ENCODE measurements at regions not wholly inside any gene's neighbourhood (a gene's known extent, or its start where the extent isn't known, plus 50 kb on each side); places are given as distances from the start of the nearest gene placed in this dataset.

- CTCF ChIA-PET: interaction anchor here (0.6 kb wide), 1 partner anchor 894 kb away, joined by 5 read pairs; no protein-coding TSS in a partner anchor
These were observed 78.9 kb upstream of the THY1 start for GRCh38 chr11:119501777-119502405.

GRCh38 chr11:119497717-119498116 is 74.7 kb upstream of the THY1 start:
- CTCF ChIA-PET: no interaction called here

More at GRCh38 chr11:119501777-119502405, 78.9 kb upstream of the THY1 start:
- POLR2A ChIA-PET: no interaction called here

DNA sequence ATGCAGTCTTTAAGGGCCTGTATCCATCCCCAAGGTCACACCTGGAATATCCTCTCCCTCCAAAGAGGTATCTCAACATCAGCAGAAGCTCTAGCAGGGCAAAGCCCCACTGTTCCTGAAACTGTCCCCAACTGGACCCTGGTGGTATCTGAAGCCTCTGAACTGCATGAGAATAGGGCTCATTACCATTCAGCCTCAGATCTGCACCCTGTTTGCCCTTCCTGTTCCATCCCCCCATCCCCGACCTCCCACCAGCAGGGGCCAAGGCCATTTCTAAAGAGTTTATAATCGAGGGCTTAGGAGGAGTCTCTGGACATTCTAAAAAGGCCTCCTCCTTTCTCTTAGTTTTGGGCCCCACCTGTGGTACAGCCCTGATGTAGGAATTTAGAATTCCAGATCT is 74.0 kb upstream of the THY1 start:
- ChIA-PET POLR2A (no interaction called here), CTCF (no interaction called here)

More at GRCh38 chr11:119497717-119498116, 74.7 kb upstream of the THY1 start:
- POLR2A ChIA-PET: no interaction called here

DNA sequence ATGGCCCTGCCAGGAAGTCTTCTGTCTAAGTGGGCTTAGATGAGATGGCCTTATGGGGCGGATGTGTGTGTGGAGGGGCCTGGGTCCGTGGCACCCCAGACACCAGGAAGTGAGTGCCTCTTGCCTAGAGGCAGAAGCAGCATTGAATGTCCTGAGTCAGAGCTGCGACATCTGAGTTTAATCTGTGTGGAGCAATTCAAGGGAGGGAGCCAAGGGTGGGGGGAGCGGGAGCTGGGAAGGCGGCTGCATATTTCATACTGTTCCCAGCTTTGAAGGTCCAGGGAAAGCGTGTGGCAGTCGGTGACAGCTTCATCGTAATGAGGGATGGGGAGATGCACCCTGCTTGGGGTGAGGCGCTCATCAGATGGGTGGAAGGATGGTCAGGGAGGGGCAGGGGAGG is 73.5 kb upstream of the THY1 start:
- POLR2A ChIA-PET: no interaction called here
- CTCF ChIA-PET: no interaction called here

DNA sequence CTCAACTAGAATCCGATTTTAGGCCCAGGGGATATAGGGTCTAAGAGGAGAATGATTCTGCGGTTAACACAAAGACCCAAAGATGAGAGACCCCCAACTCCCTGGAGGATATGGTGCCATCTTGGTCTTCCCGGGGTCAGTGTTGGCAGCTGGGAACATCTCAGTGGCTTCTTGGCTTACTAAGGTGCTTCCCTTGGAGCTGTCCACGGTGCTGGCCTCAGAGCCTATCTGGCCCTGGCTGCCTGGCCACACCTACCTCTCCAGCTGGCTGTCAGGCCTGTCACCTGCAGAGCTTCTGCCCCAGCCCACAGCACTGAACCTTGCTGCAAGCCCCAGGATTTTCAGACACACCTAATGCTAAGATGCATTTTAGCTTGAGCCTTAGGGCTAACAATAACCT is 70.7 kb upstream of the THY1 start:
- POLR2A ChIA-PET: no interaction called here
- CTCF ChIA-PET: interaction anchor here (0.8 to 0.9 kb wide), 2 partner anchors 19 to 615 kb away, joined by 3 read pairs; no protein-coding TSS in a partner anchor

- POLR2A ChIA-PET: no interaction called here
These were observed 69.0 kb upstream of the THY1 start for GRCh38 chr11:119491753-119492510.

GRCh38 chr11:119490253-119491006 is 67.5 kb upstream of the THY1 start:
- POLR2A ChIA-PET: no interaction called here
- CTCF ChIA-PET: no interaction called here

More at GRCh38 chr11:119491753-119492510, 69.0 kb upstream of the THY1 start:
- CTCF ChIA-PET: no interaction called here

- POLR2A ChIA-PET: no interaction called here
- CTCF ChIA-PET: no interaction called here
These were observed 66.1 kb upstream of the THY1 start for GRCh38 chr11:119489087-119489486.

DNA sequence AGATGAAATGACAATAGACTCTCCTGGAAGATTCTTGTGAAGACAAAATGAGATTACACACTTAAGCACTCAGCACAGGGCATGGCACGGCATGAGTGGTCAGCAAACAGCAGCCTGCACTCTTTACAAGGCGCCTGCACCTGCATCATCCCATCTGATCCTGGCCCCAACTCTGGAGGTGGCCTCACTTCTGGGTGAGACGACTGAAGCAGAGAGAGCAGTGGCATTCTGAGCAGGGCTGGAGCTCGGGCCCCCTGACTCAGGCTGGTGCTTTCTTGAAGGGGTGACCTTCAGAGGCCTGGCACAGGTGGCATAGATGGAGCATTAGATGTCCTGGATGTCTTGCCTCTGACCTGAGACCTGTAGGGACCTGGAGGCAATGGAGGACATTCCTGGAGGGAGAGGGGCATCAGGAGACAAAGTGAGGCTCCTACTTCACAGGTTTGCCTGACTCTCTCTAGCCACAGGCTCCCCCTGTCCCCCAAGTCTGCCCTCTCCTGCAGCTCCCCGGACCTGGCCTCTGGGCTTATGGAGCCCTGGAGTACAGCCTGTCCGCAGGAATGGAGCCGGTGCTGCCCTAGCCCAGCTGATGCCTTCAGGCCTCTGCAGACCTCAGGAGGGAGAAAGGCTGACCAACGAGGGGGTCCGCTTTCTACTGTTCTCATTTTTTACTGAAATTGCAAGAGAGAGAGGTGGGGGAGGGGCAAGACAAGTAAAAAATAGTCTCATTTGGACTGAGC is 65.5 kb upstream of the THY1 start:
- CTCF ChIA-PET: no interaction called here
- POLR2A ChIA-PET: no interaction called here

DNA sequence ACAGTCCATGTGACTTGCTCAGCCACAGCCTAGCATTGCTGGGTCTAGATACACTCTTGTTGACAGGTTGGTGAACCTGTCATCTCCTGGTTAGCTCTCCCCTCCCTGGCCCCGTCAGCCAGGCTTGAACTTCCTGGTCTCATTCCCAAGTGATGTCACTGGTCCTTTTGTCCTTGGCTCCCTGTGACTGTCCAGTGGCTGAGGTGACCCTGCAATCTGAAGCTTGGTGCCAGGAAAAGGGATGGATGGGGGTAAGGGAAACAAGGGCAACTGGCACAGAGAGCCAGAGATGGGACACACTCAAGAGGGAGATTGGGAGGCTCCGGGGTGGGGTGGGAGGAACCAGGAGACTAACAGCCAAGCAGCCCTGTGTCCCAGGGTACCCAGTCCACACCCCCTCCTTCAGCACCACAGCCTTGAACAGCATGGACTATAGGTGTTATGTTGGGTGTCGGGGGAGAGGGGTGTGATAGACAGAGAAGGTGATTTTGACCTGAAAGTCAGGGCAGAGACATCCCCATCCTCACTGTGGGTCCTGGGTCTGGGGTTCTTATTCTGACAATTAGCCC is 63.8 kb upstream of the THY1 start:
- ChIA-PET CTCF (interaction anchor here (1.3 kb wide), 1 partner anchor 621 kb away, joined by 3 read pairs; no protein-coding TSS in a partner anchor), POLR2A (no interaction called here)

DNA sequence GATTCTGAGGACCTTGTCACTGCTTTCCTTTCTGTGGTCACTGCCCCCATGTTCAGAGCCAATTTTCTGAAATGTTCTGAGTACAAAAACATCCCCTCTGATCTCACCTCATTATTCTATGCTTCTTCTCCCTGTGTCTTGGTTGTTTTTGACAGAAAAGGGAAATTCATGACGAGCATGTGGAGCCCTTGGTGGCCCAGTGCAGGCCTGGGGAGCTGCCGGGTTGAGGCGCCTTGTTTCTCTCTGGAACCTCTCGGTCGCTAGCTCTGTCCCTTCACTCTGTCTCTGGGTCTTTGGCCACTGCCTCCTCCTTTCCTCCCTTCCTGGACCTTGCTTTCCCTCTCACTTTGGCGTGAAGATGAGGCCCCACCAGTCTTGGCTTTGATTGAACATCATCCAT is 63.0 kb upstream of the THY1 start:
- ChIA-PET CTCF (no interaction called here), POLR2A (no interaction called here)

DNA sequence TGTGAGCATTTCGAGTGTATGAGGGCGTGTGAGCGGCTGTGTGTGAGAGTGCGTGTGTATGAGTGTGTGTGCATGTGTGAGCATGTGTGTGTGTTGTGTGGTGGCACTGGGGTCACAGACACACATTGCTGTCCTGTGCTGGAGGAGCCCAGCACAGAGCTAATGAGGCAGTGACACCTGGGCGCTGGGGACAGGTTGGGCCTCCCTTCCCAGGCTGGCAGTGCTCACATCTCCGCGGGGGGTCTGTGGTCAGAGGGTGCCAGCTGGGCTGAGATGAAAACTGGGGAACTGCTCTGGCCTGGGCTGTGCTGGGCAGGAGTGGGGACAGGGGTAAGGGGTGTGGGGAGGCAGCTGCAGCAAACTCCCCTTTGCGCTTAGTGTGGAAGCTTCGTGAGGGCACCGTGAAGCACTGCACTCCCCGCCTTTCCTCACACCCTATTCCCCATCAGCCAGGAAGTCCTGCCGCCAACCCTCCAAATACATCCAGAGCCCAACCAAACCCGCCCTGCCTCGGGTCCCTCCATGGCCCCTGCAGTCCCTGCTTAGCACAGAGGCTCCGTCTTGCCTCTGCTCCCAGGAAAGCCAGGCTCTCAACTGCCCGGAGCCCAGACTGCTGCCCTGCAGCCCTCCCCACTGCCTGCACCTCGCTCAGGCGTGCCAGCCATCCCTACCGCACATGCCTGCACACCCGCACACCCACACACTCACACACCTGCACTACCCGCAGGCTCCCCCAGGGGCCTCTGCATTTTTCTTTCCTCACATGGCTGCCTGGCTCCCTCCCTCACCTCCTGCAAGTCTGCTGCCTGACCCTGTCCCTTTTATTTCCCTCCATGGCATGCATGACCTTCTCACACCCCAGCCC is 62.0 kb upstream of the THY1 start:
- CTCF ChIA-PET: no interaction called here
- POLR2A ChIA-PET: no interaction called here

DNA sequence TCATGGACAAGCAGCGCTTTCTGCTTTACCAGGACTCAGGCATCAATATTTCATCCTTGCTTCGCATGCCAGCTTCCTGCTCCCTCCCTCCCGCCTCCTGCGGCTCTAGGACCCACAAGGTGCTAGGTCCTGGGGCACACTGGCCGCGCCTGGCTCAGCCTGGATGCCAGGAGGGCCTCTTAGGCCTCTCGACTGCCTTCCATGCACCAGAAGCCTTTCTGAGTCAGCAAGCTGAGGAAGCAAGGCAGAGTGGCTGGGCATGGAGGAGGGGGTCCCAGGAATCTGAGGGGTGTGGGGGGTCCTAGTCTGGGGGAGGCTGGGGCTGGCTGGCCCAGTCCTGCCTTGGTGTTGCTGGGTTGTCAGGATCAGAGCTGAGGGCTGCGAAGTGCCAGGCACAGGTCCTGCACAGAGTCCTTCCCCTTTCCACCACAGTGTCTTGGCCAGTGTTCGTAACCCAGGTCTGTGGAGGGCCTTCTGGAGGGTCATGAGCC is 61.0 kb upstream of the THY1 start:
- POLR2A ChIA-PET: no interaction called here

GRCh38 chr11:119483341-119483880 is 60.4 kb upstream of the THY1 start:
- POLR2A ChIA-PET: no interaction called here
- CTCF ChIA-PET: interaction anchor here (1.2 kb wide), 2 partner anchors 9 to 84 kb away, joined by 3 to 4 read pairs; no protein-coding TSS in a partner anchor

More for the DNA sequence above, 61.0 kb upstream of the THY1 start:
- CTCF ChIA-PET: interaction anchor here (1.2 kb wide), 2 partner anchors 9 to 85 kb away, joined by 3 to 4 read pairs; no protein-coding TSS in a partner anchor

- CTCF ChIA-PET: interaction anchor here (0.9 to 1.5 kb wide), 4 partner anchors 14 to 87 kb away, joined by 3 to 5 read pairs (median 3); no protein-coding TSS in a partner anchor
- POLR2A ChIA-PET: no interaction called here
These were observed 59.6 kb upstream of the THY1 start for GRCh38 chr11:119482521-119483011.

- POLR2A ChIA-PET: no interaction called here
- CTCF ChIA-PET: interaction anchor here (0.9 to 1.5 kb wide), 3 partner anchors 13 to 86 kb away, joined by 3 to 5 read pairs (median 3); no protein-coding TSS in a partner anchor
These were observed 58.9 kb upstream of the THY1 start for GRCh38 chr11:119481667-119482400.

DNA sequence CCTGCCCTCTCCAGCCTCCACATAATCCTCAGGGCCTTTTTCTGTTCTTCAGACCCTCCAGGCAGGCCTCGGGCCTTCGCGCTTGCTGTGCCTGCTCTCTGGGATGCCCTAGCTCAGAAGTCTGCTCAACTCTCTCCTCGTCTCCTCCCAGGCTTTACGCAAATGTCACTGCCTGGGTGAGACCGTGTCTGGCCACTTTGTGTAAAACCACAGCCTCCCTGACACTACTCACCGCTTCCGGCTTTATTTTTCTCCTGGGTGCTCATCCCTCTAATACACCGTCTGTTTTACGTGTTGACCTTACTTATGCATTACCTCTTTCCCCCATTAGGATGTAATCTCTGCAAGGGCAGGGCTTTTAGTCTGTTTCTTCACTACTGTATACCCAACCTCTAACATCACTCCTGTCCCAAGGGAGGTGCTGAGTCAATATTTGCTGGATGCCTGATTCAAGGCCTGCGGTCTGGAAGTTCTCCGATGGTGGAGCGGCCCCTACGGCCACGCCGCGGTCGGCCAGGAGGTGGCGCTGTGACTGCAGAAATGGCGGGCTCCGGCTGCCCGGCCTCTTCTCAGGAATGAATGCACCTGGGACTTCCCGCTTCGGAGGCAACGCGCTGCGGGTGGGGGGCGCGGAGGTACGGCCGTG is 58.2 kb upstream of the THY1 start:
- CTCF ChIA-PET: interaction anchor here (0.5 to 1.5 kb wide), 5 partner anchors 47 to 100 kb away, joined by 3 to 5 read pairs (median 3); partner anchors contain the start of gene USP2

More for the DNA sequence above, 58.2 kb upstream of the THY1 start:
- POLR2A ChIA-PET: no interaction called here
